LNCAP (cell line): ENCODE measurements at regions not wholly inside any gene's neighbourhood (a gene's known extent, or its start where the extent isn't known, plus 50 kb on each side); places are given as distances from the start of the nearest gene placed in this dataset.
A peak's percentile ranks its signal among the peaks of the same experiment; 100 is the strongest.

ENCODE experiments used
- CTCF ChIP-seq: fragments of 450-650 bp; IDR thresholded peaks from 2 replicates; pipeline ENCODE4 v1.5.1; 2017; ENCODE audit warnings: mild to moderate bottlenecking

GRCh38 chr4:161285461-161285860 lies 878.3 kb downstream of the FSTL5 start:
- TF ChIP-seq CTCF, result no peak

- no peak for TF ChIP-seq CTCF
These were observed 882.9 kb downstream of the FSTL5 start for GRCh38 chr4:161280929-161281328.

GRCh38 chr4:161279095-161279494 lies 884.7 kb downstream of the FSTL5 start:
- TF ChIP-seq CTCF, result no peak

- no peak for TF ChIP-seq CTCF
These were observed 890.2 kb downstream of the FSTL5 start for GRCh38 chr4:161273607-161274006.

GRCh38 chr4:161260819-161261218 lies 903.0 kb downstream of the FSTL5 start:
- TF ChIP-seq CTCF, result no peak

- peak; percentile 47; the same call in 1 of the 2 replicates for TF ChIP-seq CTCF
These were observed 907.1 kb downstream of the FSTL5 start for GRCh38 chr4:161256716-161257115.

- TF ChIP-seq CTCF, result no peak
These were observed 907.6 kb downstream of the FSTL5 start for GRCh38 chr4:161256172-161256571.

GRCh38 chr4:161254375-161254774 lies 909.4 kb downstream of the FSTL5 start:
- peak; percentile 37; the same call in 1 of the 2 replicates for TF ChIP-seq CTCF
